ENCODE measurements at regions not wholly inside any gene's neighbourhood (a gene's known extent, or its start where the extent isn't known, plus 50 kb on each side); places are given as distances from the start of the nearest gene placed in this dataset.

- DNase-seq (ENCODE audit: low read depth), result no peak
- no peak overlapping the region for H3K4me3 ChIP-seq (ENCODE audit: low read depth, low read length)
- TF ChIP-seq MYC (IDR thresholded peaks at IDR 0.05; ENCODE audit: low read depth, low read length) (no peak), MAX (IDR thresholded peaks at IDR 0.05; ENCODE audit: low read depth, low read length) (no peak), POLR2A (IDR thresholded peaks at IDR 0.05; ENCODE audit: extremely low read depth, insufficient read length) (no peak), CTCF (IDR thresholded peaks at IDR 0.05; ENCODE audit: low read depth, low read length) (no peak)
Measured at GRCh38 chr9:107727086-107727780, 237.7 kb upstream of the KLF4 start.

GRCh38 chr9:107723015-107723414 lies 233.4 kb upstream of the KLF4 start:
- DNase-seq (ENCODE audit: low read depth), result no peak
- H3K4me3 ChIP-seq (ENCODE audit: low read depth, low read length), result no peak overlapping the region
- no peak for TF ChIP-seq CTCF (IDR thresholded peaks at IDR 0.05; ENCODE audit: low read depth, low read length)
- no peak for TF ChIP-seq MAX (IDR thresholded peaks at IDR 0.05; ENCODE audit: low read depth, low read length)
- TF ChIP-seq POLR2A (IDR thresholded peaks at IDR 0.05; ENCODE audit: extremely low read depth, insufficient read length), result no peak
- no peak for TF ChIP-seq MYC (IDR thresholded peaks at IDR 0.05; ENCODE audit: low read depth, low read length)

GRCh38 chr9:107721705-107722245 lies 232.2 kb upstream of the KLF4 start:
- no peak for DNase-seq (ENCODE audit: low read depth)
- no peak overlapping the region for H3K4me3 ChIP-seq (ENCODE audit: low read depth, low read length)
- TF ChIP-seq MAX (IDR thresholded peaks at IDR 0.05; ENCODE audit: low read depth, low read length) (no peak), MYC (IDR thresholded peaks at IDR 0.05; ENCODE audit: low read depth, low read length) (no peak), POLR2A (IDR thresholded peaks at IDR 0.05; ENCODE audit: extremely low read depth, insufficient read length) (no peak), CTCF (IDR thresholded peaks at IDR 0.05; ENCODE audit: low read depth, low read length) (no peak)

- no peak overlapping the region for H3K4me3 ChIP-seq (ENCODE audit: low read depth, low read length)
- TF ChIP-seq MYC (IDR thresholded peaks at IDR 0.05; ENCODE audit: low read depth, low read length) (no peak), MAX (IDR thresholded peaks at IDR 0.05; ENCODE audit: low read depth, low read length) (no peak), CTCF (IDR thresholded peaks at IDR 0.05; ENCODE audit: low read depth, low read length) (no peak), POLR2A (IDR thresholded peaks at IDR 0.05; ENCODE audit: extremely low read depth, insufficient read length) (no peak)
- no peak for DNase-seq (ENCODE audit: low read depth)
Measured at GRCh38 chr9:107720501-107720900, 230.9 kb upstream of the KLF4 start.

- DNase-seq (ENCODE audit: low read depth), result no peak
- H3K4me3 ChIP-seq (ENCODE audit: low read depth, low read length), result no peak overlapping the region
- no peak for TF ChIP-seq MAX (IDR thresholded peaks at IDR 0.05; ENCODE audit: low read depth, low read length)
Measured at GRCh38 chr9:107717529-107718314, 228.2 kb upstream of the KLF4 start.

- TF ChIP-seq POLR2A (IDR thresholded peaks at IDR 0.05; ENCODE audit: extremely low read depth, insufficient read length), result no peak
- TF ChIP-seq MYC (IDR thresholded peaks at IDR 0.05; ENCODE audit: low read depth, low read length), result no peak
- no peak for TF ChIP-seq MAX (IDR thresholded peaks at IDR 0.05; ENCODE audit: low read depth, low read length)
- TF ChIP-seq CTCF (IDR thresholded peaks at IDR 0.05; ENCODE audit: low read depth, low read length), result no peak
Measured at GRCh38 chr9:107715740-107716139, 226.2 kb upstream of the KLF4 start.

More at GRCh38 chr9:107715740-107716139, 226.2 kb upstream of the KLF4 start:
- DNase-seq (ENCODE audit: low read depth), result no peak
- no peak overlapping the region for H3K4me3 ChIP-seq (ENCODE audit: low read depth, low read length)
